ENCODE measurements at regions not wholly inside any gene's neighbourhood (a gene's known extent, or its start where the extent isn't known, plus 50 kb on each side); places are given as distances from the start of the nearest gene placed in this dataset.

DNA sequence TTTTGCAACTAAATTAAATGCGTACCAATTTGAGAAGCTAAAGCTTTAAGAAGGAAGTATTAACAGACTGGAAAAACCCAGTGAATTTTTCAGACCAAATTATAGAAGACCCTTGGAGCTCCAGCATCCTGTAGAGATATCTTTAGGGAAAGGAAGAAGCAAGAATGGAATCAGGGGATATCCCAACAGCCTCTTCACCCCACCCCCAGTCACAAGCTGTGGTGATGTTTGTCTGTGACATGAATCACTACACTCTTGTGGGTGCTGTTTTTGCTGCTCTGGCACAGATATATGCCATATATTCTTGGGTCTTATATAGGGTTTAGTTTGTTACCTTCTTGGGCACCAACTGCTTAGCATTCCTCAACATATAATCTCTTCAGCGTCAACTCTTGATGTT is 78.5 kb upstream of the BCL6 start:
- DNase-seq = no peak

DNA sequence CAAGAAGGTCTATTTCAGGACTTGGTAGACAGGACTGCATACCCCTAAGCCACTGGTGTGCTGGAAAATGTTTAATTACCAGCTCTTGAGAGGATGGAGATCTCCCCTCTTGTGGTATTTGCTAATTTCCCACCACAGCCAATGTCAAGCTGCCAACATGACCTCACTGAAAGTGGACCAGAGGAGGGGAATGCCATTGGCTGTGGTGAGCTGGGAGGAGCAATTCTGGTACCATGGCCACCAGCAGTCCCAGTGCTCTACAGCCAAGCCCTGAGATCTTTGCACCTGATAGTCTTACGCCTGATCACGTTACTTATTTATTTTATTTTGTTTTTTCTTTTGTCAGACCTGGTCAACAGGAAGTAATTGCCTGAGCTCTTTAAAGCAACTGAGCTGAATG is 82.5 kb upstream of the BCL6 start:
- peak; percentile 5 for DNase-seq

DNA sequence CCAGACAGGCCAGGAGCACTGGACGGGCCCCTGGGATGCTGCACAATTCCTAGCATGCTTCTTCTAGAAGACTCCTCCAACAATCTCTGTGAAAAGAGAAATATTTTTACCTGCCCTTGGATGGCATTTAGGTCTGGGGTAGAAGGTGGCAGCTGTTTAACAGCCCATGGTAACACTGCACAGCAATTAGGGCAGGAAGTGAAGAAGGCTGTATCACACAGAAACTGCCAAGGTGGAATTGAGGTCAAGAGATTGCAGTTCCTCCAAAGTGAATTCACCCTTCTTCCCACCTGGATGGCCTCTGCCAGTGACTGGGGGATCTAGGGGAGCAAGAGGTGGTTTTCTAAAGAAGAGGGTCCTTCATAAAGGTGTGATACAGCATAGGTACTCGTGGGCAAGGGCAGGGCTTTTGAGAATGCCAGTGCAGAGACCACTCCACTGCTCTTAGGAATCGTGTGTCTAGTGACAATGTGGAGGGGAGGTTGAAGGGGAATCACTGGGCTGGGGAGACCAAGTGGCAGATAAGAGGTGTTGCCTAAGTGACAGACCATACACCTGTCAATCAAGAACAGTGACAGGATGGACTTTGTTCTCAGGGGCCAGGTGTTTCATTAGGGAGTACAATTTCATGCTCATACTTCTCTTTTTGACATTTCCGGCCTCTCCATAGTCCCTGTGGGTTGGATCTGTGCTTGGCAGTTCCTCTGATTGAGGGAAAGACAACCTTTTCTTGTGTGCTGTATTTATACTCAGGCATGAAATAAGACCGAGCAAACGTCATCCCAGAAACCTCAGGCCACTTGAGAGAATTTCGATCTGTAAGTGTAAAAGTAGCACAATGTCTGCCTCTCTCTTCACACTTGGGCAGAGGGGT is 83.5 kb upstream of the BCL6 start:
- DNase-seq = no peak

DNA sequence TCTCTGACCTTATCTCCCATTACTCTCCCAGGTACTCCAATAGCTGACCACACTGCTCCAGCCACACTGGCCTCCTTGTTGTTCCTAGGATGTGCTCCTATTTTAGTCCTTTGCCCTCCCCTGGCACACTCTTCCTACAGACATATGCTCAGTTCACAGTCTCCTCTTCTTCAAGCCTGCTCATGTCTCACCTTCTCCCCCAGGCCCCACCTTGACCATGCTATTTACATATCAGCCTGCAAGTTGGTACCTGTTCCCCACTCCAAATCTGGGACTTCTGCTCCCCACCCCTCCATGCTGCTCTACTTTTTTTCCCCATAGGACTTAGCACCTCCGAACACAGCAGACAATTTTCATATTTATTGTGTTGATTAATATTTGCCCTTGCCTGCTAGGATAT is 84.9 kb upstream of the BCL6 start:
- no peak for DNase-seq

DNA sequence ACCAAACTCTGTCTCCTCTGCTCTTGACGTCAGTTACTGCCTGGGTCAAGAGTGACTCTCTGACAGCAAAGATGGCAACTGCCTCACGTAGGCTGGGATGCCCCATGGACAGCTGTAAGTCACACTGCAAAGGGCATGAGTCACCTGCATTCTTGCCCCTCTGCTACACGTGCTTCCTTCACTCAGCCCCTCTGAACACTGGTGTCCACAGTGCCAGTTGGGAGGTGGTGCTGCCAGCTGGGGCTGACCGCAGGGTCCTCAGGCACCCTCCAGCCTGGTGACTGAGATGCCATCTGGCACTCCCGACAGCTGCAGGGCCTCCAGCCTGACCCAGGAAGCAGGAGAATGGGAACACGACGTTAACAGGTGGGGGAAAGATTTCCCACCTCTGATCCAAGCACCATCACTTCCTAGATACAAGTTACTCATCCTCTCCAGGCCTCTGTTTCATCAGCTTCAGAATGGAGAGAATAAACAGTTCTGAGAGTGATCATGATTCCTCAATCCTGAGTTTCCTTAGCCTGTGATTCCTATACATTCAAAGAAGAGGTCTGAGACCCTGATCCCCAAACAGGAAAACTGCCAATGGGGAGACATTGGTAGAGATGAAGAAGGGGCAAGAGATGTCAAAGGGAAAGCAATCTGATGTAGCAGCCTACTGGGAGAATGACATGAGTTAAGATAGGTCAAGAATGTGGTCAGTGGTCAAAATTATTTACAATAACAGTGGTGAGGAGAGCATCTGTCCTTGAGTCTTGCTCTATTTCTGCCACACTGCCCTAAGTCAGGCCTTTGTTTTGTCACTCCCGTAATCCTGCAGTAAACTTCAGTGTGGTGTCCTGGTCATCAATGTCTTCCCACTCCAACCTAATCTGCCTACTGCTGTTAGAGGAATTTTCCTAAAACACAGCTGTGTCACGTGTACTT is 86.1 kb upstream of the BCL6 start:
- no peak for DNase-seq

DNA sequence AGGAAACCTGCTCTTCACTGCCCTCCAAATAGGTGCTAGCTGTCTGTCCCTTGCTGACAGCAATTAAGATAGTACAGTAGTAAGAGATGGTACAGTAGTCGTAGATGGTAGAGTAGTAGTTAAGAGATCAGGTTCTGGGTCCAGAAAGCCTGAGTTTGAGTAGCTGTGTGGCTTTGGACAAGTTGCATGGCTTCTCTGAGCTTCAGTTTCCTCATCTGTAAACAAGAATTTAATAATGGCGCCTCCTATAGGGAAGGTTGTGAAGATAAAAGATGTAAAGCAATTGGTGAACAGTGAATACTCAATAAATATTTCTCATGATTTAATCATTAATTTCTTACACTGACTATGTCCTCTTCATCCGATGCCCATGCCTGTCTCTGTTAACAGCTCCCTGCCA is 86.9 kb upstream of the BCL6 start:
- no peak for DNase-seq

DNA sequence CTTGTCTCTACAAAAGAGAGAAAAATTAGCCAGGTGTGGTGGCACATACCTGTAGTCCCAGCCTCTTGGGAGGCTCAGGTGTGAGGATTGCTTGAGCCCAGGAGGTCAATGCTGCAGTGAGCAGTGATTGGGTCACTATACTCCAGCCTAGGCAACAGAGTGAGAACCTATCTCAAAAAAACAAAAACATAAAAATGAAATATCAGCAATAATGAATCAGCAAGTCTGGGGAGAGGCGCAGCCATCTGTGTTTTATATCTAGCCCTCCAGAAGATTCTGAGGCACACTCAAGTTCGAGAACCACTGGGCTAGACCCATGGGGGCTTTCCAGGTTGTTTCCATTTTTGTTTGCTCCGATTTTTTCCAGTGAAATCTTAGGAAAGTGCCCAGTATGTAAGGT is 88.1 kb upstream of the BCL6 start:
- DNase-seq = no peak

DNA sequence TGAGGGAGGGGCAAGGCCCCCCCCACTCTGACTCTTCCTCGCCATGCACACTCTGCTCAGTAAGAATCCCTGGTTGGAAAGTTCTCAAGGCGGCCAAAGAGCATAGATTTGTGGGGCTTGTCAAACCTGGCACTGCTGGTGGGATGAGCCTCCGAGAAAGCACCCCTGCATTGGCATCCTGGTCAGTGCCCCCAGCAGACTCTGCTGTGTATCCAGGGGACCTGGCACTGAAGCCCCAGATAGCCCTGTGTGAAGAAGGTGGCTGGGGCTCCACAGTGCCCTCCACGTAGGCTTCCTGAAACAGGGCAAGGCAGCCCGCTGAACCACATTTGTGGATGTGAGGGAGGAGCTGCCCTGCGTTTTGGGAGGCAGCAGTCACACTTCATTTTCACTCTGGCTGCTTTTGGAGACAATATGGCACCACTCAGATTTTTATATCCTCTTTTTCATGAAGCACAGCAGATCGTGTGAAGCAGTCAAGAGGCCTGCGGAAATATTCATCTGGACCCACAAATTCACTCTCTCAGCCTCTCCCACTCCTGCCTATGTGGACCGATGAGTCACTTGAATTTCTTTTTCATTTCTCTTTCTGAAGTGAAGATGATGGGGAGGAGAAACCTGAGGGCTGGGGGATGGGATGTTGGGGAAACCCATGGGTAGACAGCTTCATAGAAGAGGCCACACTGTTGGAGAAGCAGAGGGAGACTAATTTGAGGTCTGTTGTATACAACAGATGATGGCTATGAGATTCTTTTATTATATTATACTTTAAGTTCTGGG is 88.7 kb upstream of the BCL6 start:
- no peak for DNase-seq

DNA sequence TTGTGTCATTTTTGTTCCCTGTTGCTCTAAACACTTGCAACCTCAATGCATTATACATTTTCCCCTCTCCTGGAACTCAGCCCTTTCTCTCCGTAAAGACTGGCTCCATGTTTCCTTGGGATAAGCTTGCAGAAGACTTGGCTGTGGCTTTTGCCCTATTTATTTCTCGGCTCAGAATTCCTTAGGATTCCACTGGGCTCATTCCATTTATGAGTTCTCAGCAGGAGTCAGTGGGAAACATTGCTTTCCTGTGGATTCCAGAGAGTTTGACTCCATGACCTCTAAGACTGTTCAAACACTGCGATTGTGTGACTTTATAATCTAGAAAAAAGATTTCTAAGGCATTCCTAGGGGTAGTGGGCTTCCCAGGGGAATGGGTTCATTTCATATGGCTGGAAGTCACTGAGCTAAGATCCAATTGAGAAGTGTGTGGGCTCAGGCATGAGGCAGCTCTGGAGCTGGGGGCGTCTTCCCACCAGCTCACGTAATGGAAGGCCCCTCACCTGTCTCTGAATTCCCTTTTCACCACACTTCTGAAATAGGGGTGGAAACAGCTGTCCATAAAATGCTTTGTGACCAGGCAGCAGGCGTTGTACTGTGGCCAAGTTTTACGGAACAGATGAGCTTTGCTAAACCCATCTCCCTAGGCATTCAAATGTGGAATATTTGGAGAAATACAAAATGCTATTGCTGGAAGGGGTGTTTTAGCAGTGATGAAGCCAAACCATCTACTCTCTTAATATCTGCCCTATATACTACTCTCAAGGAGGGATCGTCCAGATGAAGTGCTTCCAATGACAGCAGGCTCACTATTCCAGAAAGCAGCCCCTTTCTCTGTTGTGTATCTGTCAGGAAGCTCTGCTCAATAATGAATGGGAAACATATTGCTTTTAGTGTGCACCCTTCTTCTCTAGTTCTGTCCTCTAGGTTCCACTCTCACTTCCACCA is 91.8 kb upstream of the BCL6 start:
- no peak for DNase-seq

DNA sequence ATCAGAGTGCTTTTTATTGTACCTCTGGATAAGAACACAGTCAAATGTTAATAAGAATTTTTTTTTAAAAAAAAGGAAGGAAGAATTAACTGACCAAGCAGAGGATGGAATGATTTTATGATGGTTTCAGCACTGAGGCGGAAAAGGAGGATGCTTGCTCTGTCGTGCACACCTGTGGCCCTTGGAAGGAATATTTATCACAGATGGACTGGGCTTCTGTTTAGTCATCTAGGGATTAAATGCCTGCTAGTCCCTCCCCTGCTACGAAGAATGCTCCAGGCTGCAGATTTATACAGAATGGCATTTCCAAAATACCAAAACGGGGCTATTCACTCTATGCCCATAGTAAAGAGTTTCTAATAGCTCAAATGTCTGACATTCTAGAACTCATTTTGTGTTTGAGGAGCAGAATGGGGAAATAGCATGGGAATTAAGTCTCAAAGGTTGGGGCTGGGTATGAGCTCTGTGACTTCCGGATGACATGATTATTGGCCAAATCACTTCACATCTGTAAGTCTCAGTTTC is 92.8 kb upstream of the BCL6 start:
- DNase-seq = no peak

DNA sequence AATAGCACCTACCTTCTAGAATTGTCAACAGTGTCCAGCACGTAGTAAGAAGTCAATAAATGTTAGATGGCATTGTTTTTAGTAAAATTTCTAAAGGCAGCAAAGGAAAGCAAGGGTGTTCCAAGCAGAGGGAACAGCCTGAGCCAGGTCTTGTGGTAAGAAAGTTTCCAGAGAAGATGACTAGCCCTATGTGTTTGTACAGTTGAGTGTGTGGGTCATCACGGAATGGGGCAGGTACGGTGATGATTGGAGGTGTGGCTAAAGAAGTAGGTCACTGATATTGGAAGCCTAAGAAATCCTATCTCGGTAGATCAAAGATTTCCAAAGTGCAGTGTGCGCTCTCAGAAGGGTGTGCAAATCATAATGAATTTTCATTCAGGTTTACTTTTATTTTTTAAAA is 94.2 kb upstream of the BCL6 start:
- DNase-seq = no peak

DNA sequence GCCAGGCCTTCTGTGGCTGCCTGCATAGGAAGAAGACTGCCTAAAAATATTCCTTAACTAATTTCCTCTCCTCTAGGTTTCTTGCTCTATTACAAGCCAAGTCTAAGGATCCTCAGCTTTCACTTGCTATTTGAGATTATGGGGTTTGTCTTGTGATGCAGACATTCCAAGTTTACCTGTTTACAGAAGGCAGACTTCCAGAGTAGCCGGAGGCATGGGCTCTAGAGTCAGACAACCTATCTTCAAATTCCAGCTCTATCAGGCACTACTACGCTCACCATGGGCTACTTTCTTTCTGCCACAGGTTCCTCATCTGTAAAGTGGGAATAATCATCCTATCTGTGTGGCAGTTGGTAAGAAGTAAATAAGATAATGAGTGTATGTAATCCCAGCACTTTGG is 95.6 kb upstream of the BCL6 start:
- DNase-seq = no peak

DNA sequence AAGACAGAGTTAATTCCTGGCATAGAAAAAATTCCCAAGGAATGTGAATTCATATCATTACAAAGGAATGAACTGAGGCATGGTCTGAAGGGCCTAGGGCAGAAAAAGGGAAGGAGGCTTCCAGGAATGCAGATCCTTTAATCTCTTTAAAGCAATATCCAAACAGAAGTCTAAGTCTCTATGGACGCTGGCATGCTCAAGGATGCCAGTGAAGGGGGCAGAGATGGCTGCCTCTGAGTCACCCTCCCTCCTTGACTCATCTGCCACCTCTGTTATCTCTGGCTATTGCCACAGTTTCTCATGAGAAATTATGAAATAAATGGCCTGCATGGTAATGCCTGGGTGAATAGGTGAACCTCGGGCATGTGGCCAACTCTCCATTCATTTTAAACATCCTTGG is 96.3 kb upstream of the BCL6 start:
- DNase-seq = no peak

DNA sequence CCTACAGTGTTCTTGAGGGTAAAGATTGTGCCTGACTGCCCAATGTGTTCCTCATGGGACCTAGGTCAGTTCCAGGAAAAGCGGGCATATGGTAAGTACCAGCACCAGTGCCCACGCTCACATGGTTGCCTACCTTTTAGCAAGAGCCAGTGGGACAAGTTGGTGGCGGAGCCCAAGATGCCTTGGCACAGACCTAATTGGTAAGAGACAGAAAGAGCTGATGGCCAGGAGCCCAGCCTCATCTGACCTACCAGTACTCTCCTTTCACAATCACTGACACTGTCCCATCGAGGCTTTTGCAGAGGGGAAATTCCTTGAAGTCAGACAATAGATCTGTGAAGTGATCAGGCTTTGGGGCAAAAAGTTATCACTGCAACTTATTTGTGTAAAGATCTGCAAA is 98.4 kb upstream of the BCL6 start:
- no peak for DNase-seq

DNA sequence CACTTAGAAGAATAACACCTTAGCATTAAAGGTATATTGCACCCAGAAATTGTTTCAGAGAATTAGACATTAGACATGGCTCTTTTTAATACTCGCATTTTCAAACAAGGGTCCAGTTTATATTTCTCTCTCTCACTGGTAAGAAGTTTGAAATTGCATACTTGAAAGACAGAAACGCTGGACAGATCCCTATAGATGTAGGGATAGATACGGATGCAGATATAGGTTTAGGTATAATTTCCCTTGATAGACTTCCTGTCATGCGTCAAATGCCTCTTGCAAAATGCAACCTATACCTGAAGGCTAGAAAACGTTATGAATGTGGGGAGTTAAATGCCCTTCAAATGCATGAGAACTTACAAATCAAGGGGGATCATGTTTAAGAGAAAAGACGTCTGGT is 99.4 kb upstream of the BCL6 start:
- no peak for DNase-seq

DNA sequence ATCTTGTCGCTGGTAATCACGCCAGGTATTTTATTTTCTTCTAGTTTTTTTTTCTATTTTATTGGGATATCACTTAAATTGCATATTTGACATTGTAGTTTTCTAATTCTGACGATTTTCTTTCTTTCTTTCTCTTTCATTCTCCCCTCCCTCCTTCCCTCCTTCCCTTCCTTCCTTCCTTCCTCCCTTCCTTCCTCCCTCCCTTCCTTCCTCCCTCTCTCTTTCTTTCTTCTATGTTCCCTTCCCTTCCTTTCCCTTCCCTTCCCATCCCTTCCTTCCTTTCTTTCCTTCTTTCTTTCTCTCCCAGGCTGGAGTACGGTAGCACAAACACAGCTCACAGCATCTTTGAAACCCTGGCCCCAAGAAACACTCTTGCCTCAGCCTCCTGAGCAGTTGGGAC is 100.6 kb upstream of the BCL6 start:
- no peak for DNase-seq

DNA sequence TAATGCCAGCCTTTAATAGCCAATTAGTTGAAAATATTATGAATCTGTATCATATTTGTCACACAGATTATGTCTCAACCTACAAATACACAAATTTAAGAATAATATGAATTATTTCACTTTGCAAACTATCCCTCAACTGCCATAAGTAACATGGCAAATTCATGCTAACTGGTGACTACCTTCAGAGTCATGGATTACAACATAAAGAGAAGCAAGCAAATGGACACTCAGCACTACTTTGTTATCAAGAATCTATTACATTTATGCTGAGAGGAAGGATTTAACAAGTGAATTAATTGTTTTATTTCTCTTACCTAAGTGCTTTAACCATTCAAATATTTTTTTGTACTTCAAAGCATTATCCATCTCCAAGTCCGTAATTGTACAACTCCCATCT is 103.1 kb upstream of the BCL6 start:
- DNase-seq = no peak

DNA sequence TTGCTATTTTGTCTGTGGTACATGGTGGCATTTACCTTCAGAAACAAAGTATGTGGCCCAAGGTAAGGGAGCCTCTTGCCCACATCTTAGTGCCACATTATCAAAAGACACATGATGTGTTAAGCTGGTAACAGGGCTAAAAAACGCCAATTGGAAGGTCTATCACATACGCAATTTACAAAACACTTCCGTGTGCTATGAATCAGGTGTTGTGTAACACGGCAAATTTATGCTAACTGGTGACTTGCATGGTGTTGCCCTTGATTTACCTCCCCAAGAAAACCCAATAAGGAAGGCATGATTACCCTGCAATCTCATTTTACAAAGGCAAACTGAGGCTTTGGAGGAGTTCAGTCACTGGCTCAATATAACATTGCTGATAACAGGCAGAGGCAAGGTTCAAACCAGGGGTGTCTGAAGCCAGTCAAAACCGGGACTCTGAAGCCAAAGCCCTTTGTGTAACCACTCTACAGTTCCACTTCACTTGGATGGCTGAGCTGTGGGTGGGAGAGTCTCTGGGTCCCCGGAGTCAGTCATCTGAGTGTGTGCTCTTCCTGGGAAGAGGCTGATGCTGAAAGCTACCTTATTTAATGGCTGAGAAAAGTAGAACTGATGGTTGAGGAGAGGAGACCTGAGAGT is 103.9 kb upstream of the BCL6 start:
- DNase-seq = no peak

DNA sequence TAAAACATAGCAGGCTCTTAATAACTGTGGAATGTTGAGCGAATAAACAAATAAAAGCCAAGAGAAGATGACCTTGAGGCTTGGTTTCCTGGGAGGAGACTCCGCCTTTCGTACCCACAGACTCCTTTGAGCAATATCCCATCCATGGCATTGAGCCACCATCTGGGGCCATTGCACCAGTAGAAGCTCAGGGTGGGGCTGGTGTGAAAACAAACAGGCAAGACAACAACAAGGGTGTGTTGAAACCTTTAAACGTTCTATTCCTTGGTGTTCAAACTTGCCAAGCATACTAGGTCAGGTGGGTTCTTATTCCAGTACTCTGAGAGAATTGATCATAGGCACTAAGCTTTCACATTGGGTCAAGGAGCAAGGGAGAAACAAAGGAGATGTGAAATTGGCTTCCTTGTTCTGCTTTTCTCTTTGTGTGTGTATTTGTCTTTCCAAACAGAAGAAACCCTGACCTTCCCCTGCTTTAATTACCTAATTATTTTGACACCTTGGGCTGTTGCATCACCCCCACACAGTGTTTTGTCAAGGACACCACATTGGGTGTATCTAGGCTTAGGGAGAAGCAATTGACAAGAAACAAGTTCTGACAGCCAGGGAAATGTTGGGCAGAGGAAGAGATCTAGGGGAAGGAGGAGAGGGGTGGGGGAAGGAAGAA is 105.1 kb upstream of the BCL6 start:
- no peak for DNase-seq

DNA sequence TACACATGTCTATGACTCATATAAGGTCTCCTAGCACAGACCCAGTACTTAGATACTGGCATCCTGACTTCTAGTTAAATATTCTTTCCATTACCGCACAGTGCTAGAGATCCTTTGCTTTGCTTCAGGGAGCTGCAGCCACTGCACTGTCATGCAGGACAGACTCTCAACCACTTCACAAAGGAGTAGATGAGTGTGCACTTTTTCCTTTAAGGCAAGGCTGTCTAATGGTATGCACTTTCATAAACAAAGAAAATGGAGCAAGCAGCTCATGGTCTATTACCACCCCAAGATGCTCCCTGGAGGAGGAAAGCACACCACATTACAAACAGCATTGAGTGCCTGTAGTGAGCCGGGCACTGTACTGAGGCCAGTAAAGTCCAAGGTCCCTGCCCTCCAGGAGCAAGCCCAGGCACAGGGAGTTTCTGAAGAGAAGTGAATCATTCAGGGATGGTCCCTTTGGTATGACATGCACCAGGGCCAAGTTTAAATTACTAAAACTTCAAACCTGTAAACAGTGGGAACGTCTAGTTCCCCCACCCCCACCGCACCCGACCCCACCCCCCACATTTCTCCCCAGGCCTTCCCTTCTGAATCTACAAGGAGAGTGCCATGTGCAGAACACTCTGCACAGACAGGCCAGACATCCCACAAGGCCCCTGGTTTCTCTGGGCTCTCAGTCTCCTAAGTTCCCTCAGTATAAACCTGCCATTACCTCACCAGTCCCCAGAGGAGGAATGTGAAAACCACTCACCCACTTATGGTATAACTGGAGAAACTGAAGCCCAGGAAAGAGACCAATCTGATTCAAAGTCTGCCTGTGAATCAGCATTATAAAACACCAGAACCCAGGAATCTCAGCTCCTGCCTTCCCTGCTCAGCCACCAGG is 107.8 kb upstream of the BCL6 start:
- no peak for DNase-seq

Data from NCI-H2029 treated with DMSO at 0.1 percent for 48 hours (cell line).